ENCODE measurements at regions not wholly inside any gene's neighbourhood (a gene's known extent, or its start where the extent isn't known, plus 50 kb on each side); places are given as distances from the start of the nearest gene placed in this dataset.

DNA sequence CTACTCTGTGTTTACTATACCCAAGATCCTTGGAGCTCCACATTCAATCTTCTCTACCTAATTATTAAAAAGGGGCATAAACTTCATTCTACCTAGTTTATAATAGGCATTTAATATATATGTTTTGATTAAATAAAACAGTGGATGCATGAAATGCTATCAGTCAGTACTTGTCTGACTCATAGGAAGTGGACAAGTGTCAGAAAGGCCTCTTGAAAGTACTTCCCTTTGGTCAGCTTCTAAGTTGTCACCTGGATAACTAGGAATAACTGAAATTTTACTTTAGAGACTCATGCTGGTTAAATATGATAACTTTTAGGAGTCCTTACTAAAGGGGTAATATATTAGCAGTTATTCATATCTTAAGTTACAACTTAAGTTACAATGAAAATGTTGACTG, 329.8 kb downstream of the KLF5 start:
- H3K27me3 ChIP-seq: no peaks in the 10 kb centered on the region

GRCh38 chr13:73387318-73387717, 328.5 kb downstream of the KLF5 start:
- 89% methylated on average over 6 of the region's 6 CpGs for WGBS (ENCODE audit: low lambda C conversion rate, missing lambda C conversion rate)
- no peak for DNase-seq (ENCODE audit: low spot score)
- H4K20me1 ChIP-seq (ENCODE audit: insufficient read depth, poor library complexity, severe bottlenecking): no peaks in the 10 kb centered on the region
- H3K4me1 ChIP-seq (ENCODE audit: insufficient read depth): no peaks in the 10 kb centered on the region
- H3K9me2 ChIP-seq (replicated peaks; ENCODE audit: insufficient read depth): no peaks in the 10 kb centered on the region
- no peak overlapping the region for H2AFZ ChIP-seq
- TF ChIP-seq EZH2phosphoT487 (IDR thresholded peaks at IDR 0.05; ENCODE audit: low read depth, severe bottlenecking, unreplicated experiment) (no peak), EZH2 (IDR thresholded peaks at IDR 0.05; ENCODE audit: borderline replicate concordance) (no peak)
- TF ChIP-seq, protein P1, sequence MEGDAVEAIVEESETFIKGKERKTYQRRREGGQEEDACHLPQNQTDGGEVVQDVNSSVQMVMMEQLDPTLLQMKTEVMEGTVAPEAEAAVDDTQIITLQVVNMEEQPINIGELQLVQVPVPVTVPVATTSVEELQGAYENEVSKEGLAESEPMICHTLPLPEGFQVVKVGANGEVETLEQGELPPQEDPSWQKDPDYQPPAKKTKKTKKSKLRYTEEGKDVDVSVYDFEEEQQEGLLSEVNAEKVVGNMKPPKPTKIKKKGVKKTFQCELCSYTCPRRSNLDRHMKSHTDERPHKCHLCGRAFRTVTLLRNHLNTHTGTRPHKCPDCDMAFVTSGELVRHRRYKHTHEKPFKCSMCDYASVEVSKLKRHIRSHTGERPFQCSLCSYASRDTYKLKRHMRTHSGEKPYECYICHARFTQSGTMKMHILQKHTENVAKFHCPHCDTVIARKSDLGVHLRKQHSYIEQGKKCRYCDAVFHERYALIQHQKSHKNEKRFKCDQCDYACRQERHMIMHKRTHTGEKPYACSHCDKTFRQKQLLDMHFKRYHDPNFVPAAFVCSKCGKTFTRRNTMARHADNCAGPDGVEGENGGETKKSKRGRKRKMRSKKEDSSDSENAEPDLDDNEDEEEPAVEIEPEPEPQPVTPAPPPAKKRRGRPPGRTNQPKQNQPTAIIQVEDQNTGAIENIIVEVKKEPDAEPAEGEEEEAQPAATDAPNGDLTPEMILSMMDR (IDR thresholded peaks at IDR 0.05; ENCODE audit: poor library complexity): no peak
- H3K4me3 ChIP-seq: no peak overlapping the region
- no peak overlapping the region for H3K27ac ChIP-seq
- H3K9me3 ChIP-seq (ENCODE audit: low read depth): no peaks in the 10 kb centered on the region
- H3K36me3 ChIP-seq (replicated peaks; ENCODE audit: insufficient read depth, low read depth): no peaks in the 10 kb centered on the region
- no peak overlapping the region for H3K4me2 ChIP-seq
- H3K27me3 ChIP-seq: no peaks in the 10 kb centered on the region
- no peaks in the 10 kb centered on the region for H3K79me2 ChIP-seq

More for the DNA sequence above, 329.8 kb downstream of the KLF5 start:
- no peak overlapping the region for H3K27ac ChIP-seq
- no peak overlapping the region for H3K4me3 ChIP-seq
- no peak for TF ChIP-seq EZH2phosphoT487 (IDR thresholded peaks at IDR 0.05; ENCODE audit: low read depth, severe bottlenecking, unreplicated experiment)
- TF ChIP-seq, protein P1 (IDR thresholded peaks at IDR 0.05; ENCODE audit: poor library complexity): no peak
- no peak for TF ChIP-seq EZH2 (IDR thresholded peaks at IDR 0.05; ENCODE audit: borderline replicate concordance)
- no peak for DNase-seq (ENCODE audit: low spot score)
- no peak overlapping the region for H3K4me2 ChIP-seq
- no peaks in the 10 kb centered on the region for H3K9me2 ChIP-seq (replicated peaks; ENCODE audit: insufficient read depth)
- H3K36me3 ChIP-seq (replicated peaks; ENCODE audit: insufficient read depth, low read depth): no peaks in the 10 kb centered on the region
- no peaks in the 10 kb centered on the region for H3K4me1 ChIP-seq (ENCODE audit: insufficient read depth)
- no peak overlapping the region for H2AFZ ChIP-seq
- H3K9me3 ChIP-seq (ENCODE audit: low read depth): no peaks in the 10 kb centered on the region
- H3K79me2 ChIP-seq: no peaks in the 10 kb centered on the region
- no peaks in the 10 kb centered on the region for H4K20me1 ChIP-seq (ENCODE audit: insufficient read depth, poor library complexity, severe bottlenecking)

GRCh38 chr13:73385848-73386247, 327.0 kb downstream of the KLF5 start:
- no peak overlapping the region for H2AFZ ChIP-seq
- no peak overlapping the region for H3K27ac ChIP-seq
- no peaks in the 10 kb centered on the region for H4K20me1 ChIP-seq (ENCODE audit: insufficient read depth, poor library complexity, severe bottlenecking)
- H3K9me2 ChIP-seq (replicated peaks; ENCODE audit: insufficient read depth): no peaks in the 10 kb centered on the region
- H3K79me2 ChIP-seq: no peaks in the 10 kb centered on the region
- DNase-seq (ENCODE audit: low spot score): no peak
- H3K4me1 ChIP-seq (ENCODE audit: insufficient read depth): no peaks in the 10 kb centered on the region
- no peak overlapping the region for H3K4me2 ChIP-seq
- no peak overlapping the region for H3K4me3 ChIP-seq
- H3K27me3 ChIP-seq: no peaks in the 10 kb centered on the region
- no peaks in the 10 kb centered on the region for H3K9me3 ChIP-seq (ENCODE audit: low read depth)
- TF ChIP-seq EZH2phosphoT487 (IDR thresholded peaks at IDR 0.05; ENCODE audit: low read depth, severe bottlenecking, unreplicated experiment) (no peak), EZH2 (IDR thresholded peaks at IDR 0.05; ENCODE audit: borderline replicate concordance) (no peak)
- TF ChIP-seq, protein P1 (IDR thresholded peaks at IDR 0.05; ENCODE audit: poor library complexity): no peak
- H3K36me3 ChIP-seq (replicated peaks; ENCODE audit: insufficient read depth, low read depth): no peaks in the 10 kb centered on the region

Data from hepatocyte (in vitro differentiated cells).